ENCODE measurements at regions not wholly inside any gene's neighbourhood (a gene's known extent, or its start where the extent isn't known, plus 50 kb on each side); places are given as distances from the start of the nearest gene placed in this dataset.

DNA sequence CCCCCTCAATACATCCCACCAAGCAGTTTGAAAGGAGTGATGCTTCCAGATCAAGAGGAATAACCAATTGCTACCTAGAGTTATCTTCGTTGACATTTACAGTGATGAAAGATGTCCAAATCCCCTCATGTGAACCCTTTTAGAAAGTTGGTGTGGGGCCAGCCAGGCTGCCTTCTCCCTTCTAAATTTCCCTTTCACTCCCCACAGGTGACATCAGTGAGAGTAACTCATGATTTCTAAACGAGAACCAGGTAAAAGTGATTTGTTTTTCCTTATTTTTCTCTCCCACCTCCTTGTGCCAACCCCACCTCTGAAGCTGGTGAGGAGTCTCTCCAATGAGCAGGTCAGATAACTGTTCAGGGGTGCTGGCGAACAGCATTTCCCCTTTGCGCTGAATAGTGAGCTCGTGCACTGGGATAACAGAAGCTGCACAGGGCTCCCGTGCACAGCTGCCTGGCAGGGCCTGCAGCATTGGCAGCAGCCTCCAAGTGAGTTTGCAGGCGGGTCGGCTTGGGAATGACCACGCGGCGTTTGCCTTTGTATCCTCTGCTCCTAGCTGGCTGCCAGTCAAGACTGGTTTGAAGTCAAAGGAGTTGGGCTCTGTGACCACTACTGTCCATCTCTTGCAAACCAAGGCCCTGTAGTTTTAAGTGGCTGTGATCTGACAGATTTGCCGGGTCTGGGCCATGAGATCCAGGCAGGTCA lies 70.2 kb upstream of the CORO2B start:
- TF ChIP-seq EP300 (IDR thresholded peaks at IDR 0.05) (no peak), POLR2AphosphoS5 (IDR thresholded peaks at IDR 0.05) (no peak)
- TF ChIP-seq, protein P1, sequence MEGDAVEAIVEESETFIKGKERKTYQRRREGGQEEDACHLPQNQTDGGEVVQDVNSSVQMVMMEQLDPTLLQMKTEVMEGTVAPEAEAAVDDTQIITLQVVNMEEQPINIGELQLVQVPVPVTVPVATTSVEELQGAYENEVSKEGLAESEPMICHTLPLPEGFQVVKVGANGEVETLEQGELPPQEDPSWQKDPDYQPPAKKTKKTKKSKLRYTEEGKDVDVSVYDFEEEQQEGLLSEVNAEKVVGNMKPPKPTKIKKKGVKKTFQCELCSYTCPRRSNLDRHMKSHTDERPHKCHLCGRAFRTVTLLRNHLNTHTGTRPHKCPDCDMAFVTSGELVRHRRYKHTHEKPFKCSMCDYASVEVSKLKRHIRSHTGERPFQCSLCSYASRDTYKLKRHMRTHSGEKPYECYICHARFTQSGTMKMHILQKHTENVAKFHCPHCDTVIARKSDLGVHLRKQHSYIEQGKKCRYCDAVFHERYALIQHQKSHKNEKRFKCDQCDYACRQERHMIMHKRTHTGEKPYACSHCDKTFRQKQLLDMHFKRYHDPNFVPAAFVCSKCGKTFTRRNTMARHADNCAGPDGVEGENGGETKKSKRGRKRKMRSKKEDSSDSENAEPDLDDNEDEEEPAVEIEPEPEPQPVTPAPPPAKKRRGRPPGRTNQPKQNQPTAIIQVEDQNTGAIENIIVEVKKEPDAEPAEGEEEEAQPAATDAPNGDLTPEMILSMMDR (IDR thresholded peaks at IDR 0.05): no peak

Measured in suprapubic skin (tissue), 4 donors.